ENCODE measurements at regions not wholly inside any gene's neighbourhood (a gene's known extent, or its start where the extent isn't known, plus 50 kb on each side); places are given as distances from the start of the nearest gene placed in this dataset.

DNA sequence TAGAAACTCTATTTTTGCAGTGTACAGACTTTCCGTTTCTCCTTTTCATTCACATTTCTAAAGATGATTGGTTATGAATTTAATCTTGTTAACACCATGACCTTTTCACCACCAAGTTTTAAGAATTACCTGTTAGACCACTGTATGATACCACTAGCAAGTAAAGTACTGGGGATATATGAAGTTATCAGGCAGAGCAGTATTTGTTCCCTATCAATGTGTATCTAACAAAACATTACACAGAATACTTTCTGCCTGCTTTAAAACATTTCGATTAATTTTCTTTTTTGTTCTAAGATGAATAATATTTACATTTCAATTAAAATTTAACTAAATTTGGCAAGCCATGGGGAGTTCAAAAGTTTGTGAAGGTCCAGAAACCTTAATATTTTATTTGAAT, 49.9 kb upstream of the AHR start:
- no peaks in the 10 kb centered on the region for H3K4me1 ChIP-seq (ENCODE audit: insufficient read depth, low read length)
- no peak for ATAC-seq (ENCODE audit: poor library complexity)
- intact Hi-C loops (cut with DNase I, micrococcal nuclease), result loop anchor here in 1 of 2 experiments (5.0 kb wide), 1 partner anchor 34 kb away; no protein-coding TSS in a partner anchor
- H3K9me3 Mint-ChIP-seq, result no peaks in the 10 kb centered on the region
- no peak for TF ChIP-seq CTCF (IDR thresholded peaks at IDR 0.05)
- H3K4me3 ChIP-seq (ENCODE audit: low read length), result no peak overlapping the region
- no peaks in the 10 kb centered on the region for H3K9me3 ChIP-seq (ENCODE audit: control insufficient read depth in 1 of 2, insufficient read depth in 1 of 2, low read length in 2 of 2)
- peaks cover 7% of the 10 kb centered on the region for H3K4me1 Mint-ChIP-seq (ENCODE audit: low read depth)
- no peaks in the 10 kb centered on the region for H3K36me3 ChIP-seq (ENCODE audit: insufficient read depth, low read length)
- H3K36me3 Mint-ChIP-seq (ENCODE audit: low read depth), result no peaks in the 10 kb centered on the region
- ChIA-PET POLR2A (no interaction called here), CTCF (no interaction called here)
- no peak overlapping the region for H3K27ac ChIP-seq (ENCODE audit: low read depth in 1 of 2, low read length in 2 of 2)
- H3K27ac Mint-ChIP-seq, result no peak overlapping the region
- no peaks in the 10 kb centered on the region for H3K27me3 ChIP-seq (ENCODE audit: control insufficient read depth in 1 of 2, insufficient read depth in 2 of 2, low read length in 2 of 2)
- no peak for DNase-seq
- no peak overlapping the region for H3K4me3 Mint-ChIP-seq
- no peaks in the 10 kb centered on the region for H3K27me3 Mint-ChIP-seq

Measured in CD4-positive, alpha-beta T cell (primary cell).